ENCODE measurements at regions not wholly inside any gene's neighbourhood (a gene's known extent, or its start where the extent isn't known, plus 50 kb on each side); places are given as distances from the start of the nearest gene placed in this dataset.
A peak's percentile ranks its signal among the peaks of the same experiment; 100 is the strongest.

DNA sequence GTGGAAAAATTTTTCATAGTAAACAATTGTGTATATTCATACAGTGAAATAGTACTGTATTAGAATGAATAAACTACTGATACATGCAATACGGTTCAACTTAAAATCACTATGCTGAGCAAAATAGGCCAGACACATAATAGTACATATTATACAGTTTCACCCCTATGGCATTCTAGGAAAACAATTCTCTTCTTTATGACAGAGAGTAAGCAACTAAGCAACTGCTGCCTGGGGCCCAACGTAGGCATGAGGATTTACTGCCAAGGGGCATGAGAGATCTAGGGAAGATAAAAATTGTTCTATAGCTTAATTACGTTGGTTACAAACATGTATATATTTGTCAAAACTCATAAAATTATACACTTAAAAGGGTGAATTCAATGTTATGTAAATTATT is 180.2 kb downstream of the DRD1 start:
- Histone ChIP-seq H3K9me3 (ENCODE audit: control insufficient read depth in 2 of 2, low read length in 2 of 2) (peaks cover 0 to 5% of the 10 kb centered on the region in 2 donors), H3K27me3 (ENCODE audit: control insufficient read depth in 1 of 2, insufficient read depth in 2 of 2, low read length in 2 of 2) (no peaks in the 10 kb centered on the region), H3K9ac (ENCODE audit: low read length in 2 of 2) (no peak overlapping the region), H3K27ac (ENCODE audit: low read length) (no peak overlapping the region), H3K4me3 (ENCODE audit: low read length in 2 of 2) (no peak overlapping the region), H3K36me3 (ENCODE audit: control insufficient read depth in 2 of 2, insufficient read depth in 2 of 2, low read length in 2 of 2) (no peaks in the 10 kb centered on the region), H3K4me1 (ENCODE audit: control insufficient read depth, insufficient read depth, low read length) (no peaks in the 10 kb centered on the region)

DNA sequence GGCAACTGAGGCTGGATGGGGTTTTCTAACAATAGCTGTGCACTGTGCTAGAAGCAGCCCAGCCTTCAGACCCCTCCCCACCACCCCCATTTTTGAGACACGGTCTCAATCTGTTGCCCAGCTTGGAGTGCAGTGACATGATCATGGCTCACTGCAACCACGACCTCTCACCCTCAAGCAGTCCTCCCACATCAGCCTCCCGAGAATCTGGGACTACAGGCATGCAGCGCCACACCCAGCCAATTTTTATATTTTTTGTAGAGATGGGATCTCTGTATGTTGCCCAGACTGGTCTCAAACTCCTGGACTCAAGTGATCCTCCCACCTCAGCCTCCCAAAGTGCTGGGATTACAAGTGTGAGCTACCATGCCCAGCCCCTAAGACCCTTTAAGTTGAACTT is 182.5 kb downstream of the DRD1 start:
- Histone ChIP-seq H3K27ac (ENCODE audit: low read length) (no peak overlapping the region), H3K4me3 (ENCODE audit: low read length in 2 of 2) (no peak overlapping the region), H3K9ac (ENCODE audit: low read length in 2 of 2) (no peak overlapping the region), H3K9me3 (ENCODE audit: control insufficient read depth in 2 of 2, low read length in 2 of 2) (peaks cover 0 to 5% of the 10 kb centered on the region in 2 donors), H3K36me3 (ENCODE audit: control insufficient read depth in 2 of 2, insufficient read depth in 2 of 2, low read length in 2 of 2) (no peaks in the 10 kb centered on the region), H3K4me1 (ENCODE audit: control insufficient read depth, insufficient read depth, low read length) (no peaks in the 10 kb centered on the region), H3K27me3 (ENCODE audit: control insufficient read depth in 1 of 2, insufficient read depth in 2 of 2, low read length in 2 of 2) (no peaks in the 10 kb centered on the region)

DNA sequence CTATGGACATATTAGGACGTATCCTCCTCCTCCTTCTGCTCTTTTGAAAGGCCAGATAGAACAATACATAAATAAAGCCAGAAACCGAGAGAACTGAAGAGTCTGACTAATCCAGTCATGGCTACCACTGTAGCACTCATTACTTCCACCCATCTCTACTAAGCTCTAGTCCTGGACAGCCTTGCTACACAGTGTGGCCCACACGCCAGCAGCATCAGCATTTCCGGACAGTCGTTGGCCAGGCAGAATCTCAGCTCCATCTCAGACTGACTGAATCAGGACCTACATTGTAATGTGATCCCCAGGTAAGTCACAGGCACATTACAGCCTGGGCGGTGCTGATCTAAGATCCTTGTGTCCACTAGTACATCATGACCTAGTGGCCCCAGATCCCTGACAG is 182.9 kb downstream of the DRD1 start:
- Histone ChIP-seq H3K9me3 (ENCODE audit: control insufficient read depth in 2 of 2, low read length in 2 of 2) (peaks cover 0 to 5% of the 10 kb centered on the region in 2 donors), H3K9ac (ENCODE audit: low read length in 2 of 2) (no peak overlapping the region), H3K27ac (ENCODE audit: low read length) (no peak overlapping the region), H3K36me3 (ENCODE audit: control insufficient read depth in 2 of 2, insufficient read depth in 2 of 2, low read length in 2 of 2) (no peaks in the 10 kb centered on the region), H3K27me3 (ENCODE audit: control insufficient read depth in 1 of 2, insufficient read depth in 2 of 2, low read length in 2 of 2) (no peaks in the 10 kb centered on the region), H3K4me1 (ENCODE audit: control insufficient read depth, insufficient read depth, low read length) (no peaks in the 10 kb centered on the region), H3K4me3 (ENCODE audit: low read length in 2 of 2) (no peak overlapping the region)

DNA sequence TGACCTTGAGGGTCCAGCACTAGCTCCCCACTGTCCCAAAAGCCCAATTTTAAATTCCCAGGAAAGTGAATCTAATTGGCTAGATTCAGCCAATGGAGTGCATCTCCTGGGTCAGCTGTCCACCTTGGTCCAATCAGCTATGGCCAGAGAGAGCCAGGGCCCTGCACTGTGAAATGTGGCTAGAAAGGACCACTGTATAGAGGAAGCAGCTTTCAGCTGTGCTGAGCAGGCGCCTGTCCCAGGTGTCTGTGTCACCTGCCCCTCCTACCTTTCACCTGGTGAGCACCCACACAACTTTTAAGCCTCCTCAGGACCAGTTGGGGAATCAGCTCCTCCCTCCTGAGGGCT is 186.2 kb downstream of the DRD1 start:
- Histone ChIP-seq H3K9ac (ENCODE audit: low read length in 2 of 2) (no peak overlapping the region), H3K4me3 (ENCODE audit: low read length in 2 of 2) (no peak overlapping the region), H3K27ac (ENCODE audit: low read length) (no peak overlapping the region)

DNA sequence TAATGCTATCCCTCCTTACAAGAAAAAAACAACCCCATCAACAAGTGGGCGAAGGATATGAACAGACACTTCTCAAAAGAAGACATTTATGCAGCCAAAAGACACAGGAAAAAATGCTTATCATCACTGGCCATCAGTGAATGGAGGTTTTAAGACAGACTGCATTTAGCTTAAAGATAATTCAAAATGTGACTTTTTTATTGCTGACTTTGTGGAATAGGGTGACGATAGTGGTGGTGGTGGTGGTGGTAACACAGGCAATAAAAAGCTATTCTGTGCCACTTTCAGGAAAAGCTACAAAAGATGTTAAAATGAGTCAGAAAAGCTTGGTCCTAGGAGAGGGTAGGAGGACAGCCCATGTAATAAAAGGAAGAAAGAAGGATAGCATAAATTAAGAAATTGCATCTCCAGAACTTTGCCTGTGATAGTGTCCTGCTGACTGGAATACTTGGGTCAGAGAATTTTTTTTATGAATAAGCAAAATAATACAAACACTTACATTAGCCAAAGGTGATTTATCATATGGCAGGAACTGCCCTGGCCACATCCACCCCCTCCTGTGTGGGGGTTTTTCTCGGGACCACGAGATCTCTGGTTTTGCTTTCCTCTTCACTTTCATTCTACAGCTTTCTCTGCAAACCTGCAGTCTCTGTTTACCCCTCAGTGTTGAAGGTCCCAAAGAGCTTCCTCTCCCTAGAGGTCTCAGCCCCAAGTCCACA is 186.7 kb downstream of the DRD1 start:
- Histone ChIP-seq H3K36me3 (ENCODE audit: control insufficient read depth in 2 of 2, insufficient read depth in 2 of 2, low read length in 2 of 2) (no peaks in the 10 kb centered on the region), H3K9ac (ENCODE audit: low read length in 2 of 2) (no peak overlapping the region), H3K4me3 (ENCODE audit: low read length in 2 of 2) (no peak overlapping the region), H3K27me3 (ENCODE audit: control insufficient read depth in 1 of 2, insufficient read depth in 2 of 2, low read length in 2 of 2) (no peaks in the 10 kb centered on the region), H3K9me3 (ENCODE audit: control insufficient read depth in 2 of 2, low read length in 2 of 2) (no peaks in the 10 kb centered on the region), H3K27ac (ENCODE audit: low read length) (no peak overlapping the region), H3K4me1 (ENCODE audit: control insufficient read depth, insufficient read depth, low read length) (peaks cover 21% of the 10 kb centered on the region)

More for the DNA sequence above, 186.2 kb downstream of the DRD1 start:
- peaks cover 20% of the 10 kb centered on the region for H3K4me1 ChIP-seq (ENCODE audit: control insufficient read depth, insufficient read depth, low read length)
- H3K9me3 ChIP-seq (ENCODE audit: control insufficient read depth in 2 of 2, low read length in 2 of 2): peaks cover 0 to 2% of the 10 kb centered on the region in 2 donors
- no peaks in the 10 kb centered on the region for H3K36me3 ChIP-seq (ENCODE audit: control insufficient read depth in 2 of 2, insufficient read depth in 2 of 2, low read length in 2 of 2)
- H3K27me3 ChIP-seq (ENCODE audit: control insufficient read depth in 1 of 2, insufficient read depth in 2 of 2, low read length in 2 of 2): no peaks in the 10 kb centered on the region

DNA sequence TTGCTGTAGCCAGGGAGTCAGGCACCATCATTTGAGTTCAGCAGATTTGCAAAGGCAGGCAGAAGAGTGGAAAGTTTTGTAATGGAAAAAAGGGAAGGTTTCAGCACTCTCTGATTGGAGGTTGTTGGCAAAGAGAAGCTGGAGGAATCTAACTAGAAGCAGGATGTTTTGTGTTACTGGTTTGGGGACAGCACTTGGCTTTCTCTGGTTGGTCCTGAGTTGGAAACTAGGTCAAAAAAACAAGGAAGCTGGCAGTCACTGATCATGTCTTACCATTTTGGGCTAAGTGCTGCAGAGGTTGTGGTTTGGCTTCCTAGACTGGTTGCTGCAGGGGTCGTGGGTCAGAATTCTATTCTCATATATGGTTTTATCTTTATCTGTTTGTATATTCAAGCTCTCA is 189.8 kb downstream of the DRD1 start:
- H3K27ac ChIP-seq (ENCODE audit: low read length): peak overlapping the region; percentile 67
- H3K9me3 ChIP-seq (ENCODE audit: control insufficient read depth in 2 of 2, low read length in 2 of 2): no peaks in the 10 kb centered on the region
- H3K36me3 ChIP-seq (ENCODE audit: control insufficient read depth in 2 of 2, insufficient read depth in 2 of 2, low read length in 2 of 2): no peaks in the 10 kb centered on the region
- peaks cover 21% of the 10 kb centered on the region for H3K4me1 ChIP-seq (ENCODE audit: control insufficient read depth, insufficient read depth, low read length)
- no peaks in the 10 kb centered on the region for H3K27me3 ChIP-seq (ENCODE audit: control insufficient read depth in 1 of 2, insufficient read depth in 2 of 2, low read length in 2 of 2)
- H3K9ac ChIP-seq (ENCODE audit: low read length in 2 of 2): no peak overlapping the region
- H3K4me3 ChIP-seq (ENCODE audit: low read length in 2 of 2): peak overlapping the region in 1 of 2 donors; percentile 15

DNA sequence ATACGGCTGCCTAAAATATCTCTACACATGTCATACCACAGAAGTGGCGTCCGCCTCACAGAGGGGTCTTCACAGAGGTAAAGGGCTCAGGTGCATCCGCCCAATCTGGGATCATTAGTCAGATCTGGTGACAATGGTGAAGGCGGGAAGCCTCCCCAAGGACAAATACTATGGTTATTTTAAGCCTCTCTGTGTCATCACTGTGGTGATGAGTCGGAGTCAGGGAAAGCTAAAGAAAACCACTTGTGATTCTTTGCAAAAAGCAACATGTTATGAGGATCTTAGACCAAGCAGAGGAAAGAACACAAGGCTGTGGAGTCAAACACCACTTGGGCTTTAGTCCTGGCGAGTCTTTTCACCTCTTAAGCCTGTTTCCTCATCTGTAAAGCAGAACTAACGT is 190.4 kb downstream of the DRD1 start:
- no peak overlapping the region for H3K9ac ChIP-seq (ENCODE audit: low read length in 2 of 2)
- peak overlapping the region; percentile 67 for H3K27ac ChIP-seq (ENCODE audit: low read length)
- no peaks in the 10 kb centered on the region for H3K36me3 ChIP-seq (ENCODE audit: control insufficient read depth in 2 of 2, insufficient read depth in 2 of 2, low read length in 2 of 2)
- H3K4me3 ChIP-seq (ENCODE audit: low read length in 2 of 2): peak overlapping the region in 1 of 2 donors; percentile 15
- no peaks in the 10 kb centered on the region for H3K9me3 ChIP-seq (ENCODE audit: control insufficient read depth in 2 of 2, low read length in 2 of 2)
- H3K27me3 ChIP-seq (ENCODE audit: control insufficient read depth in 1 of 2, insufficient read depth in 2 of 2, low read length in 2 of 2): no peaks in the 10 kb centered on the region
- peaks cover 21% of the 10 kb centered on the region for H3K4me1 ChIP-seq (ENCODE audit: control insufficient read depth, insufficient read depth, low read length)

DNA sequence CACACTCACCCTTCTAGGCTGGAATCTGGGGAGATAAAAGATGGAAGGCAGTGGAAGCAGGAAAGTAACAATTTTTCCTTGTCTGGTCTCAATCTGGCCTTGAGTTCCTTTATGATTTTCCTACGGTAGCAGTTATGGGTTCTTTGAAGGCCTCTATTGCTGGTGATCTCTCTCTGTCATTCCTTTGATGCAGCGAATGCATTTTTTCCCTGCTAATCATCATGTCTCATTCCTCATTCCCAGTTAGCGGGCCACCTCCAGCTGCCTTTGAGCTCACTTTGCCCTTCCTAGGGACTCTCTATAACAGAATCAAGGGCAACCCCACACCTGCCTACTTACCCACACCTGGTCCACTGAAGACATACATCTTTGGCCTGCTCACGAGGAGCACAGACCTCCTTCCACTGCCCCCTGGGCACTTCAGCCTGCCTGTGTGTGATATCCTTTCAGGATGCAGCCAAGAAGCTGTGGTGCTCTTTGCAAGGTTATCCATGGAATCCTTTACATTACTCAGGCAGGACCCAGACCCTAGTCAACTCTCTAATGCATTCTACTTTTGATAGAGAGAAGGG is 191.7 kb downstream of the DRD1 start:
- Histone ChIP-seq H3K9ac (ENCODE audit: low read length in 2 of 2) (no peak overlapping the region), H3K4me3 (ENCODE audit: low read length in 2 of 2) (no peak overlapping the region), H3K4me1 (ENCODE audit: control insufficient read depth, insufficient read depth, low read length) (peaks cover 21% of the 10 kb centered on the region), H3K9me3 (ENCODE audit: control insufficient read depth in 2 of 2, low read length in 2 of 2) (no peaks in the 10 kb centered on the region), H3K27ac (ENCODE audit: low read length) (no peak overlapping the region), H3K36me3 (ENCODE audit: control insufficient read depth in 2 of 2, insufficient read depth in 2 of 2, low read length in 2 of 2) (no peaks in the 10 kb centered on the region), H3K27me3 (ENCODE audit: control insufficient read depth in 1 of 2, insufficient read depth in 2 of 2, low read length in 2 of 2) (no peaks in the 10 kb centered on the region)

DNA sequence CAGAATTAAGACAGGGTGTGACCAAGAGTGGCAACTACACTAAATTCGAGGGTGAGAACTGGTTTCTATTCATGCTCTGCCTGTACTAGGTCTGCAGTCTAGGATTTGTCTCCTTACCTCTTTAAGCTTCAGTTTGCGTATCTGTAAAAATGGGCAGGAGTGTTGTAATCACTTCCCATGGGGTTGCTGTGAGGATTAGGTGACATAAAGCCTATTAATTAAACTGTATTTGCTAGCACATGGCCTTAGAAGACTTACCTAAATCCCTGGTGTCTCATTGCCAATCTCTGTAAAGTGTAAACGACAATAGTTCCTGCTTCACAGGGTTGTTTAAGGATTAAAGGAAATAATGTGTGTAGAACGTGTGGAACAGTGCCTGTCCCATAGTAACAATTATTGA is 193.6 kb downstream of the DRD1 start:
- no peak overlapping the region for H3K27ac ChIP-seq (ENCODE audit: low read length)
- H3K9me3 ChIP-seq (ENCODE audit: control insufficient read depth in 2 of 2, low read length in 2 of 2): no peaks in the 10 kb centered on the region
- H3K4me1 ChIP-seq (ENCODE audit: control insufficient read depth, insufficient read depth, low read length): peaks cover 31% of the 10 kb centered on the region
- no peak overlapping the region for H3K9ac ChIP-seq (ENCODE audit: low read length in 2 of 2)
- H3K4me3 ChIP-seq (ENCODE audit: low read length in 2 of 2): no peak overlapping the region
- H3K36me3 ChIP-seq (ENCODE audit: control insufficient read depth in 2 of 2, insufficient read depth in 2 of 2, low read length in 2 of 2): no peaks in the 10 kb centered on the region
- H3K27me3 ChIP-seq (ENCODE audit: control insufficient read depth in 1 of 2, insufficient read depth in 2 of 2, low read length in 2 of 2): no peaks in the 10 kb centered on the region

DNA sequence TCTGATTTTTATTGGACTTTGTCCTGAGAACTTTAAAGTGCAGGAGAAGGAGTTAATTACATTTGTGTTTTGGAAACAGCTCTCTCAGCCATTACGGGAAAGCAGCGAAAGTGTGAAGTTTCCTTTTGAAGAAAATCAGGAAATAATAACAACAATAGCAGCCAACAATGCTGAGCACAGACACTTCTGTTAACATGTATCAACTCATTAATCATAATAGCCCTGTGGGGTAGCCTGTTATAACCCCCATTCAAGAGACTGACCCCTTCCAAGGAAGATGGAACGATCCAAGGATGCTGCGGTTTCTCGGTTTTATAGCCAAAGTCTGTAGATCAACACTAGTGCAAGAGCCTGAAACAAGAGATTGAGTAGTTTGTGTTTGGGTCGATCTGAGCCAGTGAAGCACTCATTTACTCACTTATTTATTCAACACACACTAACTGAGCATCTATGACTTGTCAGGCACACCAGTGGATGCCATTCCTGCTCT is 195.5 kb downstream of the DRD1 start:
- no peak overlapping the region for H3K4me3 ChIP-seq (ENCODE audit: low read length in 2 of 2)
- H3K4me1 ChIP-seq (ENCODE audit: control insufficient read depth, insufficient read depth, low read length): peaks cover 24% of the 10 kb centered on the region
- H3K36me3 ChIP-seq (ENCODE audit: control insufficient read depth in 2 of 2, insufficient read depth in 2 of 2, low read length in 2 of 2): no peaks in the 10 kb centered on the region
- no peaks in the 10 kb centered on the region for H3K27me3 ChIP-seq (ENCODE audit: control insufficient read depth in 1 of 2, insufficient read depth in 2 of 2, low read length in 2 of 2)
- no peak overlapping the region for H3K9ac ChIP-seq (ENCODE audit: low read length in 2 of 2)
- H3K9me3 ChIP-seq (ENCODE audit: control insufficient read depth in 2 of 2, low read length in 2 of 2): no peaks in the 10 kb centered on the region
- no peak overlapping the region for H3K27ac ChIP-seq (ENCODE audit: low read length)

DNA sequence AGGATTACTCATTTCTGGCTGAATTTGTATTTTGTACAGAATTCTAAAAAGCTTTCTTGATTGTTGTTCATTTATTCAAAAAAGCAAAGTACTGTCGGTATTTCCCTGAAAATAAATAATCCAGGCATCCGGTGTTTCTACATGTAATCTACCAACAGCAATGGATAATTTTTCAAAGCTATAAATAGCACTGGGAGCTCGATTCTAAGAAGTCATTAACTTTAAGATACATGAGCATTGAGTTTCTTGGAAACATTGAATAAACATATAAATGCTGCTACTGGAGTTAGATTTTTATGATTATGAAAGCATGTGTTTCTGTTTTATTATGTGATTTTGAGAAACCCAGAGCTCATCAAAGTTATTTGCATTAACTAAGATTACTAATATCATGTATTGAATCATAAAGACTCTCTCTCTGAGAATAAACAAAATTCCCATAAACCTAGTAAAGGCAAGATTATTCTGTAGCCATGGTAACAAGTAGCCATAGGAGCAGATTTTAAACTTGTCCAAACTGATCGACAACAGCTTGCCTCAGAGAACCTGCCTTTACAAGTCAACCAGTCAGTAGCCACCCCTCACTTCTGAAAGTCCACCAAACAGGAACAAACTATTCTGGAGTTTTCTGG is 197.0 kb downstream of the DRD1 start:
- H3K4me3 ChIP-seq (ENCODE audit: low read length in 2 of 2): no peak overlapping the region
- H3K27me3 ChIP-seq (ENCODE audit: control insufficient read depth in 1 of 2, insufficient read depth in 2 of 2, low read length in 2 of 2): no peaks in the 10 kb centered on the region
- no peaks in the 10 kb centered on the region for H3K9me3 ChIP-seq (ENCODE audit: control insufficient read depth in 2 of 2, low read length in 2 of 2)
- no peak overlapping the region for H3K9ac ChIP-seq (ENCODE audit: low read length in 2 of 2)
- no peaks in the 10 kb centered on the region for H3K36me3 ChIP-seq (ENCODE audit: control insufficient read depth in 2 of 2, insufficient read depth in 2 of 2, low read length in 2 of 2)
- no peak overlapping the region for H3K27ac ChIP-seq (ENCODE audit: low read length)
- H3K4me1 ChIP-seq (ENCODE audit: control insufficient read depth, insufficient read depth, low read length): peaks cover 16% of the 10 kb centered on the region

Measured in stomach smooth muscle (tissue), 2 donors.